Parathyroid adenoma (tissue), 2 donors: ENCODE measurements at regions not wholly inside any gene's neighbourhood (a gene's known extent, or its start where the extent isn't known, plus 50 kb on each side); places are given as distances from the start of the nearest gene placed in this dataset.

ENCODE experiments used
- H2AFZ ChIP-seq: fragments of 300-600 bp; sonication (generic); one replicate; pipeline ENCODE4 v1.7.0; 2017; ENCODE audit warnings: antibody characterized with exemption, mild to moderate bottlenecking
- H3K27ac ChIP-seq: fragments of 300-600 bp; sonication (generic); one replicate; pipeline ENCODE4 v1.7.0; 2017
- H3K27me3 ChIP-seq: fragments of 300-600 bp; sonication (generic); one replicate; pipeline ENCODE4 v1.7.0; 2017; ENCODE audit warnings: low read length; ENCODE audit not compliant: control insufficient read depth, insufficient read depth
- H3K36me3 ChIP-seq: fragments of 300-600 bp; sonication (generic); one replicate; pipeline ENCODE4 v1.7.0; 2017; ENCODE audit warnings: low read length; ENCODE audit not compliant: control insufficient read depth, insufficient read depth
- H3K4me1 ChIP-seq: fragments of 300-600 bp; sonication (generic); one replicate; pipeline ENCODE4 v1.7.0; 2017; ENCODE audit warnings: control low read depth
- H3K4me2 ChIP-seq: fragments of 300-600 bp; sonication (generic); one replicate; pipeline ENCODE4 v1.7.0; 2017; ENCODE audit warnings: low read length
- H3K4me3 ChIP-seq: fragments of 300-600 bp; sonication (generic); one replicate; pipeline ENCODE4 v1.7.0; 2017; ENCODE audit warnings: low read depth, low read length
- H3K79me2 ChIP-seq: fragments of 300-600 bp; sonication (generic); one replicate; pipeline ENCODE4 v1.7.0; 2017; ENCODE audit warnings: control low read depth
- H3K9ac ChIP-seq: fragments of 300-600 bp; sonication (generic); one replicate; pipeline ENCODE4 v1.7.0; 2017; ENCODE audit warnings: mild to moderate bottlenecking
- H3K9me3 ChIP-seq: fragments of 300-600 bp; sonication (generic); one replicate; pipeline ENCODE4 v1.7.0; 2017; ENCODE audit warnings: low read length; ENCODE audit not compliant: control insufficient read depth
- TF ChIP-seq, protein P1 (sequence below): fragments of 300-600 bp; sonication (generic); IDR thresholded peaks from one replicate; pipeline ENCODE4 v1.7.0; 2017; ENCODE audit warnings: antibody characterized with exemption, mild to moderate bottlenecking
- donor health status: primary hyperparathyroidism.

DNA sequence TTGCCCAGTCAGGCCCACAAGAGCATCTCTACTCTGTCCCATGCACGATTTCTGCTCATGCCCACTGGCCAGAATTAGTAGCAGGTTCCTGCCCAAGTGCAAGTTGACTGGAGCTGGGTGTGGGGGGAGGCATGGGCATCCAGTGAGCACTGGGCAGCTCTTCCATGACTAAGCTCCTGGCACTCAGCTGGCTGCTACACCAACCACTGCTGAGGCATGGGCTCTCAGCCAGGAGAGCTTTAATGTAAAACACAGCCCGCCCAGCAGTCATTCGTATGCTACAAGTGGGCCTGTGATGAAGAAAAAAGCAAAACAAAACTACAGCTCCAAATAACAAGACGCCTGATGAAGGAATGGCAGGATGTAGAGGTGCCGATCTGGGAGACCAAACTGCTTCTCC, 335.4 kb upstream of the PFKP start:
- no peaks in the 10 kb centered on the region for H3K36me3 ChIP-seq
- TF ChIP-seq, protein P1, sequence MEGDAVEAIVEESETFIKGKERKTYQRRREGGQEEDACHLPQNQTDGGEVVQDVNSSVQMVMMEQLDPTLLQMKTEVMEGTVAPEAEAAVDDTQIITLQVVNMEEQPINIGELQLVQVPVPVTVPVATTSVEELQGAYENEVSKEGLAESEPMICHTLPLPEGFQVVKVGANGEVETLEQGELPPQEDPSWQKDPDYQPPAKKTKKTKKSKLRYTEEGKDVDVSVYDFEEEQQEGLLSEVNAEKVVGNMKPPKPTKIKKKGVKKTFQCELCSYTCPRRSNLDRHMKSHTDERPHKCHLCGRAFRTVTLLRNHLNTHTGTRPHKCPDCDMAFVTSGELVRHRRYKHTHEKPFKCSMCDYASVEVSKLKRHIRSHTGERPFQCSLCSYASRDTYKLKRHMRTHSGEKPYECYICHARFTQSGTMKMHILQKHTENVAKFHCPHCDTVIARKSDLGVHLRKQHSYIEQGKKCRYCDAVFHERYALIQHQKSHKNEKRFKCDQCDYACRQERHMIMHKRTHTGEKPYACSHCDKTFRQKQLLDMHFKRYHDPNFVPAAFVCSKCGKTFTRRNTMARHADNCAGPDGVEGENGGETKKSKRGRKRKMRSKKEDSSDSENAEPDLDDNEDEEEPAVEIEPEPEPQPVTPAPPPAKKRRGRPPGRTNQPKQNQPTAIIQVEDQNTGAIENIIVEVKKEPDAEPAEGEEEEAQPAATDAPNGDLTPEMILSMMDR, result no peak

DNA sequence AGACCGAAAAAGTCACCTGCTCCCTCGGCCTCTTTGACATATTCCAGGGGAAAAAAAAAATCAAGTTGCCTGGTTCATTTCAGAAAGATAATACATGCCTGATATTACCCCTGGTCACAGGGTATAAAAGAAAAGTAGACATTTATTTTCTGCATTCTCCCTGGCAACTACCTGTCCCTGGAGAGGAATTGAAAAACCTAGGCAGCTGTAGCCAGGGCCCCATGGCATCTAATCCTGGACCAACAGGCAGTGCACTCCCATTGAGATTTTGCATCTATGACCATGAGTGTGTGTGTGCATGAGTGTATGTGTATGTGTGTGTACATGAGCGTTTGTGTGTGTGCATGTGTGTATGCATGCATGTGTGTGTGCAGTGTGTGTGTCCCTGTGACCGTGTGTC, 338.2 kb upstream of the PFKP start:
- H3K4me1 ChIP-seq, result no peaks in the 10 kb centered on the region

More for the DNA sequence above, 335.4 kb upstream of the PFKP start:
- no peaks in the 10 kb centered on the region for H3K9me3 ChIP-seq
- no peak overlapping the region for H3K4me2 ChIP-seq
- H2AFZ ChIP-seq, result no peak overlapping the region
- H3K79me2 ChIP-seq, result no peaks in the 10 kb centered on the region
- H3K4me1 ChIP-seq, result no peaks in the 10 kb centered on the region
- H3K27ac ChIP-seq, result no peak overlapping the region
- H3K4me3 ChIP-seq, result no peak overlapping the region
- H3K9ac ChIP-seq, result no peak overlapping the region
- H3K27me3 ChIP-seq, result no peaks in the 10 kb centered on the region

GRCh38 chr10:2728087-2728486, 339.3 kb upstream of the PFKP start:
- Histone ChIP-seq H3K79me2 (no peaks in the 10 kb centered on the region), H3K27ac (no peak overlapping the region), H2AFZ (no peak overlapping the region), H3K4me2 (no peak overlapping the region), H3K4me1 (no peaks in the 10 kb centered on the region), H3K9ac (no peak overlapping the region), H3K36me3 (no peaks in the 10 kb centered on the region), H3K9me3 (no peaks in the 10 kb centered on the region), H3K27me3 (no peaks in the 10 kb centered on the region), H3K4me3 (no peak overlapping the region)
- TF ChIP-seq, protein P1, result no peak

More for the DNA sequence above, 338.2 kb upstream of the PFKP start:
- no peak overlapping the region for H3K4me3 ChIP-seq
- TF ChIP-seq, protein P1, result no peak
- no peaks in the 10 kb centered on the region for H3K9me3 ChIP-seq
- H3K27me3 ChIP-seq, result no peaks in the 10 kb centered on the region
- H3K36me3 ChIP-seq, result no peaks in the 10 kb centered on the region
- H3K79me2 ChIP-seq, result no peaks in the 10 kb centered on the region
- H3K4me2 ChIP-seq, result no peak overlapping the region
- no peak overlapping the region for H2AFZ ChIP-seq
- no peak overlapping the region for H3K27ac ChIP-seq
- no peak overlapping the region for H3K9ac ChIP-seq

- no peak overlapping the region for H3K27ac ChIP-seq
- no peak overlapping the region for H3K4me3 ChIP-seq
- no peaks in the 10 kb centered on the region for H3K36me3 ChIP-seq
- no peaks in the 10 kb centered on the region for H3K9me3 ChIP-seq
- no peaks in the 10 kb centered on the region for H3K79me2 ChIP-seq
- no peaks in the 10 kb centered on the region for H3K27me3 ChIP-seq
- H2AFZ ChIP-seq, result no peak overlapping the region
- no peaks in the 10 kb centered on the region for H3K4me1 ChIP-seq
- TF ChIP-seq, protein P1, result no peak
- no peak overlapping the region for H3K9ac ChIP-seq
- no peak overlapping the region for H3K4me2 ChIP-seq
These were observed 350.8 kb upstream of the PFKP start for GRCh38 chr10:2716596-2716995.

- Histone ChIP-seq H3K4me2 (no peak overlapping the region), H2AFZ (no peak overlapping the region), H3K27ac (no peak overlapping the region), H3K9me3 (no peaks in the 10 kb centered on the region), H3K4me3 (no peak overlapping the region), H3K4me1 (no peaks in the 10 kb centered on the region), H3K36me3 (peaks cover 2% of the 10 kb centered on the region), H3K9ac (no peak overlapping the region), H3K27me3 (no peaks in the 10 kb centered on the region), H3K79me2 (no peaks in the 10 kb centered on the region)
- TF ChIP-seq, protein P1, result no peak
These were observed 352.8 kb upstream of the PFKP start for GRCh38 chr10:2714597-2714996.
